GM12891 (cell line): ENCODE measurements at regions not wholly inside any gene's neighbourhood (a gene's known extent, or its start where the extent isn't known, plus 50 kb on each side); places are given as distances from the start of the nearest gene placed in this dataset.

Source experiments
- DNase-seq: peaks from one replicate; pipeline ENCODE4 v3.0.0; 2011; ENCODE audit warnings: low spot score; ENCODE audit not compliant: insufficient read length
- FAIRE-seq: peaks from 2 replicates; lab custom pipeline; 2011; peaks lifted over from hg19 to GRCh38; lab: Jason Lieb, UNC
- PAX5 ChIP-seq: IDR thresholded peaks from 2 replicates; pipeline ENCODE4 v1.6.1; 2011; ENCODE audit warnings: low read length, moderate library complexity, mild to moderate bottlenecking; ENCODE audit not compliant: insufficient read depth, severe bottlenecking
- POLR2A ChIP-seq: IDR thresholded peaks from 2 replicates; pipeline ENCODE4 v1.6.1; 2011; ENCODE audit warnings: low read depth, low read length, control low read depth
- POLR2AphosphoS5 ChIP-seq: IDR thresholded peaks from 2 replicates; pipeline ENCODE4 v1.6.1; 2011; ENCODE audit warnings: low read depth, low read length, control low read depth
- POU2F2 ChIP-seq: IDR thresholded peaks from 2 replicates; pipeline ENCODE4 v1.6.1; 2011; ENCODE audit warnings: low read depth, mild to moderate bottlenecking, control low read depth, low read length, moderate library complexity
- SPI1 ChIP-seq: IDR thresholded peaks from 2 replicates; pipeline ENCODE4 v1.6.1; 2011; ENCODE audit warnings: low read depth, low read length, control low read depth
- TAF1 ChIP-seq: IDR thresholded peaks from 2 replicates; pipeline ENCODE4 v1.6.1; 2011; ENCODE audit warnings: low read depth, low read length, control low read depth

GRCh38 chr9:126162611-126163381, 163.8 kb upstream of the MVB12B start:
- no peak for FAIRE-seq
- TF ChIP-seq PAX5 = no peak
- TF ChIP-seq POLR2A = no peak
- TF ChIP-seq SPI1 = no peak
- no peak for TF ChIP-seq POLR2AphosphoS5
- no peak for TF ChIP-seq TAF1
- TF ChIP-seq POU2F2 = no peak
- no peak for DNase-seq

- no peak for DNase-seq
- no peak for FAIRE-seq
- TF ChIP-seq PAX5 (no peak), POLR2AphosphoS5 (no peak), POLR2A (no peak), POU2F2 (no peak), TAF1 (no peak), SPI1 (no peak)
Measured at GRCh38 chr9:126164796-126165525, 161.7 kb upstream of the MVB12B start.

- FAIRE-seq = no peak
- no peak for TF ChIP-seq POLR2A
- TF ChIP-seq POU2F2 = no peak
- TF ChIP-seq PAX5 = no peak
- TF ChIP-seq SPI1 = no peak
- no peak for TF ChIP-seq POLR2AphosphoS5
- TF ChIP-seq TAF1 = no peak
- no peak for DNase-seq
Measured at GRCh38 chr9:126165755-126166154, 160.9 kb upstream of the MVB12B start.

- FAIRE-seq (no peak), DNase-seq (no peak)
- no peak for TF ChIP-seq POU2F2
- no peak for TF ChIP-seq TAF1
- TF ChIP-seq PAX5 = no peak
- no peak for TF ChIP-seq SPI1
- TF ChIP-seq POLR2A = no peak
- TF ChIP-seq POLR2AphosphoS5 = no peak
Measured at GRCh38 chr9:126166291-126166690, 160.3 kb upstream of the MVB12B start.

- TF ChIP-seq POLR2AphosphoS5 (no peak), TAF1 (no peak), POU2F2 (no peak), POLR2A (no peak), PAX5 (no peak), SPI1 (no peak)
- DNase-seq = no peak
- no peak for FAIRE-seq
Measured at GRCh38 chr9:126166866-126167265, 159.8 kb upstream of the MVB12B start.

- DNase-seq (no peak), FAIRE-seq (no peak)
- TF ChIP-seq PAX5 (no peak), POLR2A (no peak), POLR2AphosphoS5 (no peak), SPI1 (no peak), TAF1 (no peak), POU2F2 (no peak)
Measured at GRCh38 chr9:126169736-126170135, 156.9 kb upstream of the MVB12B start.

GRCh38 chr9:126170286-126170823, 156.3 kb upstream of the MVB12B start:
- TF ChIP-seq POU2F2 (no peak), PAX5 (no peak), POLR2AphosphoS5 (no peak), POLR2A (no peak), SPI1 (no peak), TAF1 (no peak)
- FAIRE-seq = no peak
- no peak for DNase-seq

GRCh38 chr9:126171641-126172040, 155.0 kb upstream of the MVB12B start:
- FAIRE-seq = no peak
- no peak for DNase-seq
- TF ChIP-seq TAF1 (no peak), PAX5 (no peak), POU2F2 (no peak), POLR2AphosphoS5 (no peak), SPI1 (no peak), POLR2A (no peak)

GRCh38 chr9:126173401-126173800, 153.2 kb upstream of the MVB12B start:
- TF ChIP-seq POU2F2 = no peak
- TF ChIP-seq SPI1 = no peak
- TF ChIP-seq PAX5 = no peak
- TF ChIP-seq POLR2A = no peak
- no peak for TF ChIP-seq POLR2AphosphoS5
- TF ChIP-seq TAF1 = no peak
- FAIRE-seq (no peak), DNase-seq (no peak)

GRCh38 chr9:126173929-126174328, 152.7 kb upstream of the MVB12B start:
- no peak for DNase-seq
- TF ChIP-seq POLR2AphosphoS5 (no peak), POLR2A (no peak), TAF1 (no peak), POU2F2 (no peak), SPI1 (no peak), PAX5 (no peak)
- FAIRE-seq = no peak
